ENCODE measurements at regions not wholly inside any gene's neighbourhood (a gene's known extent, or its start where the extent isn't known, plus 50 kb on each side); places are given as distances from the start of the nearest gene placed in this dataset.

GRCh38 chr15:56805466-56806147 is 72.3 kb upstream of the ZNF280D start:
- TF ChIP-seq CTCF (IDR thresholded peaks at IDR 0.05; ENCODE audit: low read depth, low read length), result no peak
- DNase-seq (ENCODE audit: low read depth, low spot score), result peak; percentile 87
- peak overlapping the region; percentile 14 for H3K4me3 ChIP-seq (ENCODE audit: low read depth, low read length)
- in situ Hi-C loops (cut with HindIII; ENCODE audit: low sequenced_read_pairs), result no loop called here

- in situ Hi-C loops (cut with HindIII; ENCODE audit: low sequenced_read_pairs), result no loop called here
- TF ChIP-seq CTCF (IDR thresholded peaks at IDR 0.05; ENCODE audit: low read depth, low read length), result no peak
- DNase-seq (ENCODE audit: low read depth, low spot score), result peak; percentile 41
- H3K4me3 ChIP-seq (ENCODE audit: low read depth, low read length), result no peak overlapping the region
These were observed 71.6 kb upstream of the ZNF280D start for GRCh38 chr15:56804938-56805337.

GRCh38 chr15:56804279-56804678 is 71.0 kb upstream of the ZNF280D start:
- in situ Hi-C loops (cut with HindIII; ENCODE audit: low sequenced_read_pairs), result no loop called here
- TF ChIP-seq CTCF (IDR thresholded peaks at IDR 0.05; ENCODE audit: low read depth, low read length), result no peak
- DNase-seq (ENCODE audit: low read depth, low spot score), result no peak
- H3K4me3 ChIP-seq (ENCODE audit: low read depth, low read length), result no peak overlapping the region

GRCh38 chr15:56802161-56802560 is 68.9 kb upstream of the ZNF280D start:
- no peak for TF ChIP-seq CTCF (IDR thresholded peaks at IDR 0.05; ENCODE audit: low read depth, low read length)
- no peak for DNase-seq (ENCODE audit: low read depth, low spot score)
- no peak overlapping the region for H3K4me3 ChIP-seq (ENCODE audit: low read depth, low read length)
- in situ Hi-C loops (cut with HindIII; ENCODE audit: low sequenced_read_pairs), result no loop called here

- DNase-seq (ENCODE audit: low read depth, low spot score), result no peak
- no peak for TF ChIP-seq CTCF (IDR thresholded peaks at IDR 0.05; ENCODE audit: low read depth, low read length)
- H3K4me3 ChIP-seq (ENCODE audit: low read depth, low read length), result no peak overlapping the region
- in situ Hi-C loops (cut with HindIII; ENCODE audit: low sequenced_read_pairs), result no loop called here
These were observed 65.3 kb upstream of the ZNF280D start for GRCh38 chr15:56798639-56799038.

GRCh38 chr15:56797720-56798275 is 64.5 kb upstream of the ZNF280D start:
- no peak for TF ChIP-seq CTCF (IDR thresholded peaks at IDR 0.05; ENCODE audit: low read depth, low read length)
- in situ Hi-C loops (cut with HindIII; ENCODE audit: low sequenced_read_pairs), result no loop called here
- DNase-seq (ENCODE audit: low read depth, low spot score), result no peak
- H3K4me3 ChIP-seq (ENCODE audit: low read depth, low read length), result no peak overlapping the region

All from astrocyte of the spinal cord (primary cell).